ENCODE measurements at regions not wholly inside any gene's neighbourhood (a gene's known extent, or its start where the extent isn't known, plus 50 kb on each side); places are given as distances from the start of the nearest gene placed in this dataset.
"Not testable (repeated sequence)": the region's sequence is repeated elsewhere in the genome, so short reads cannot be mapped to it uniquely, and the experiment has no call there.

DNA sequence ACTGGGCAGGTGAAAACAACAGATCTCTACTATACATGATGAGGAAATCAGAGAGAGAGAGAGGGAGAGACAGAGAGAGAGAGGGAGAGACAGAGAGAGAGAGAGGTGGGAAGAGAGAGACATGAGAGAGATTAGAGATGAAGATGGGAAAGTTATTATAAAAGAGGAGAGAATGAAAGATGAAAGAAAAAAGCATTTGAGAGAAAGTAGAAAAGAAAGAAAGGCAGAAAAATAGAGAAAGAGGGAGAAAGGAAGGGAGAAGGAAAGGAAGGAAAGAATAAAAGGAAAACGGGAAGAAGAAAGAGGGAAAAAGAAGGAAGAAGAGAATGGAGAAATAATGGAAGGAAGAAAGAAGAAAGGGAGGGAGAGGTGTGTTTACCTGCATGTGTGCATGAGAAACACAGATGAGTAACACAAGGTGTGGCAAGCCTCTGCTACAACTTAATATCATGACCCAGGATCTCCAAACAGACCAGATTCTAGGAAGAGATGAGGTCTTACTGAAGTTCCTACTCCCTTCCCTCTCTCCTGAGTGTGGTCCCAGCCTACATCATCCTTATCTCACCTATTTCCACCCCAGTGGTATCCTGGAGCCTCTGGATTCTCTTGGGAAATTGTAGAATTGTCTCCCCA, 176.3 kb downstream of the C12orf75 start:
- Histone ChIP-seq H3K27me3 (replicated peaks; ENCODE audit: insufficient read depth) (no peaks in the 10 kb centered on the region), H3K36me3 (no peaks in the 10 kb centered on the region), H3K27ac (no peak overlapping the region), H3K9me3 (no peaks in the 10 kb centered on the region), H3K4me3 (no peak overlapping the region), H3K4me1 (replicated peaks) (no peaks in the 10 kb centered on the region)
- no peak for DNase-seq (ENCODE audit: low spot score)
- no peak for TF ChIP-seq POLR2AphosphoS5 (IDR thresholded peaks at IDR 0.05)
- WGBS = 67% methylated on average over 1 of the region's 1 CpG
- intact Hi-C loops (cut with DNase I) = no loop called here

DNA sequence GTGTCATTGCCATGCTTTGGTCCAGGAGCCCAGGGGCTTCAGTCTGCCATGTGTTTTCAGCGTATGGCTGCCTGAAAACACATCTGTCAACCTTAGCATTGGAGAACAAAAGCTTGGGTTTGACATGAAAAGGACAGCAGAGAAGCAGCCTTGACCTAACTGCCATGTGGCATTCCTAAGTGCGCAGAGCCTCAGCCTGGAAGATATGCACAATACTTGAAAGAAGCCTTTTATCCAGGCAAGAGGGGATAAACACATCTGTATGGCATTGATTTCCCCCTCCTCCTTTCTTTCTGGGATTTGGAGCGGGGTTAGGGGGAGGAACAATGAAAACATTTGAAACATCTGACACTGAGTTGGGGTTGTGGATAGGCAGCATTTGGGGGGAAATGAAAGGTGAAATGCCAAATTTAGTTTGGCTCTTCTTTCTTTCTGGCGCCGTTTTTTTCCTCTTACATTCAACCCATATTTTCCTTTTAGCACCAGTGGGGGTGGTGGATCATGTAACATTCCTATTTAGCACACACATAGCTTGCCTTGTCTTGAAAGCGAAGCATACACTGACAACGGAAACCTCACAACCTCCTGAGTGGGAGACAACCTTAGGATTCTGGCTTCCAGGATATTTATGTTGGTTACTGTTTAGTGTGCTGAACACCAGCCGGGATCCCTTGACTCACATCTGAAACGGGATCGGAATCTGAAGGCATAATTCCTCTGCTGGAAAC, 177.0 kb downstream of the C12orf75 start:
- no peak overlapping the region for H3K4me3 ChIP-seq
- no peaks in the 10 kb centered on the region for H3K4me1 ChIP-seq (replicated peaks)
- H3K9me3 ChIP-seq = no peaks in the 10 kb centered on the region
- no peak overlapping the region for H3K27ac ChIP-seq
- intact Hi-C loops (cut with DNase I) = no loop called here
- H3K27me3 ChIP-seq (replicated peaks; ENCODE audit: insufficient read depth) = no peaks in the 10 kb centered on the region
- TF ChIP-seq, protein P1, sequence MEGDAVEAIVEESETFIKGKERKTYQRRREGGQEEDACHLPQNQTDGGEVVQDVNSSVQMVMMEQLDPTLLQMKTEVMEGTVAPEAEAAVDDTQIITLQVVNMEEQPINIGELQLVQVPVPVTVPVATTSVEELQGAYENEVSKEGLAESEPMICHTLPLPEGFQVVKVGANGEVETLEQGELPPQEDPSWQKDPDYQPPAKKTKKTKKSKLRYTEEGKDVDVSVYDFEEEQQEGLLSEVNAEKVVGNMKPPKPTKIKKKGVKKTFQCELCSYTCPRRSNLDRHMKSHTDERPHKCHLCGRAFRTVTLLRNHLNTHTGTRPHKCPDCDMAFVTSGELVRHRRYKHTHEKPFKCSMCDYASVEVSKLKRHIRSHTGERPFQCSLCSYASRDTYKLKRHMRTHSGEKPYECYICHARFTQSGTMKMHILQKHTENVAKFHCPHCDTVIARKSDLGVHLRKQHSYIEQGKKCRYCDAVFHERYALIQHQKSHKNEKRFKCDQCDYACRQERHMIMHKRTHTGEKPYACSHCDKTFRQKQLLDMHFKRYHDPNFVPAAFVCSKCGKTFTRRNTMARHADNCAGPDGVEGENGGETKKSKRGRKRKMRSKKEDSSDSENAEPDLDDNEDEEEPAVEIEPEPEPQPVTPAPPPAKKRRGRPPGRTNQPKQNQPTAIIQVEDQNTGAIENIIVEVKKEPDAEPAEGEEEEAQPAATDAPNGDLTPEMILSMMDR (IDR thresholded peaks at IDR 0.05) = no peak
- no peak for TF ChIP-seq POLR2AphosphoS5 (IDR thresholded peaks at IDR 0.05)
- no peak for TF ChIP-seq POLR2A (IDR thresholded peaks at IDR 0.05)
- no peak for DNase-seq (ENCODE audit: low spot score)
- H3K36me3 ChIP-seq = no peaks in the 10 kb centered on the region
- WGBS = 78% methylated on average over 10 of the region's 10 CpGs

DNA sequence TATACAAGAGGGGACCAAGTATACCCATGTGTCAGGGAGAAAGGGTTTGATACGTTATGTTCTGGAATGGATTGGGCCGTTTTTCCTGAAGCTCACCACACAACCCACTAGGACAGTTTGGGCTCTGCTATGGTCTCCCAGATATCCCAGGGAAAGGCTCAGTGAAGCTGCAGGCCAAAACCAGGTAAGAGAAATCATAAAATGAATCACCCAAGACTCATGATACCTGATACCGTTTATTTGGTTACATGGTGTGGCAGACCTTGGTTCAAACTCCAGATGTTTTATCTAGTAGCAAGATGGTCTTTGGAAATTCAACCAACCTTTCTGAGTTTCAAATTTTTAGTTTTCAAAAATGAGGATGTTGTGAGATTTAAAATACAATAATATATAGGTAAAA, 177.6 kb downstream of the C12orf75 start:
- Histone ChIP-seq H3K4me1 (replicated peaks) (no peaks in the 10 kb centered on the region), H3K27ac (no peak overlapping the region), H3K4me3 (no peak overlapping the region), H3K27me3 (replicated peaks; ENCODE audit: insufficient read depth) (no peaks in the 10 kb centered on the region), H3K9me3 (no peaks in the 10 kb centered on the region), H3K36me3 (no peaks in the 10 kb centered on the region)
- TF ChIP-seq POLR2A (IDR thresholded peaks at IDR 0.05) (no peak), POLR2AphosphoS5 (IDR thresholded peaks at IDR 0.05) (no peak)
- TF ChIP-seq, protein P1 (IDR thresholded peaks at IDR 0.05) = no peak
- intact Hi-C loops (cut with DNase I) = no loop called here
- DNase-seq (ENCODE audit: low spot score) = no peak
- 89% methylated on average over 3 of the region's 3 CpGs for WGBS

DNA sequence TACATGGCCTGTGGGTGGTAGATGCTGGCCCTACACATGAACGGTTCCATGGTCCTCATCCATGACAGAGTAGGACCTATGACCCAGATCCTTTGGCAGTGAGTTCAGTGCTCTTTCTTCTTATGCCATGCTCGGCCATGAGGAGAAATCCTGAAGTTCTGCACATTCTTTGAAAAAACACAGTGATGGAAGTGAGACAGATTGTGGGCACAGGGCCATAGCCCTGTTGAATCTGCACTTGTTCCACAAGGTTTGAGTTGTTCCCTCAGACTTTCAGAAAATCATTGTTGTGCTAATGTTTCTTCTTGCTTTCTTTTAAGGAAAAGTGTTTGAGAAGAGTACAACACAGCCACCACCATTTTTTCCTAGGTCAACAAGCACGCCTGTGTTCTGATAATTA, 180.0 kb downstream of the C12orf75 start:
- TF ChIP-seq POLR2A (IDR thresholded peaks at IDR 0.05) = no peak
- Histone ChIP-seq H3K4me1 (replicated peaks) (no peaks in the 10 kb centered on the region), H3K36me3 (no peaks in the 10 kb centered on the region), H3K9me3 (no peaks in the 10 kb centered on the region), H3K4me3 (no peak overlapping the region), H3K27me3 (replicated peaks; ENCODE audit: insufficient read depth) (no peaks in the 10 kb centered on the region), H3K27ac (no peak overlapping the region)
- intact Hi-C loops (cut with DNase I) = no loop called here
- 96% methylated on average over 3 of the region's 3 CpGs for WGBS
- DNase-seq (ENCODE audit: low spot score) = no peak

DNA sequence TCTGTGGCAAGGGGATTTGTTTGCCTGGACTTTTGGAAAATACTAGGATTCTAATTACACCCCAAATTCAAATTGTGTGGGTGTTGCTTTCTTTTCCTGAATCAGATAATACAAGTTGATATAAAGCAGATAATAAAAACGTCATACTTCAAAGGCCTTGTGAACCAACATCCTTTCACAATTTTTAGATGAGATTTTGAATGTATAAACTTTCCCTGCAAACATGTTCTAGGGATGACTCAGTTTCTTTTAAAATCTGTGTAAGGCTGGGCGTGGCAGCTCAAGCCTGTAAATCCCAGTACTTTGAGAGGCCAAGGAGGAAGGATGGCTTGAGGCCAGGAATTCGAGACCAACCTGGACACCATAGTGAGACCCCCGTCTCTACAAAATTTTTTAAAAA, 182.4 kb downstream of the C12orf75 start:
- H3K27me3 ChIP-seq (replicated peaks; ENCODE audit: insufficient read depth); DNase-seq (ENCODE audit: low spot score); H3K4me3 ChIP-seq; H3K4me1 ChIP-seq (replicated peaks); H3K9me3 ChIP-seq; intact Hi-C loops (cut with DNase I); H3K36me3 ChIP-seq; H3K27ac ChIP-seq: not testable (repeated sequence)
- 60% methylated on average over 4 of the region's 4 CpGs for WGBS

DNA sequence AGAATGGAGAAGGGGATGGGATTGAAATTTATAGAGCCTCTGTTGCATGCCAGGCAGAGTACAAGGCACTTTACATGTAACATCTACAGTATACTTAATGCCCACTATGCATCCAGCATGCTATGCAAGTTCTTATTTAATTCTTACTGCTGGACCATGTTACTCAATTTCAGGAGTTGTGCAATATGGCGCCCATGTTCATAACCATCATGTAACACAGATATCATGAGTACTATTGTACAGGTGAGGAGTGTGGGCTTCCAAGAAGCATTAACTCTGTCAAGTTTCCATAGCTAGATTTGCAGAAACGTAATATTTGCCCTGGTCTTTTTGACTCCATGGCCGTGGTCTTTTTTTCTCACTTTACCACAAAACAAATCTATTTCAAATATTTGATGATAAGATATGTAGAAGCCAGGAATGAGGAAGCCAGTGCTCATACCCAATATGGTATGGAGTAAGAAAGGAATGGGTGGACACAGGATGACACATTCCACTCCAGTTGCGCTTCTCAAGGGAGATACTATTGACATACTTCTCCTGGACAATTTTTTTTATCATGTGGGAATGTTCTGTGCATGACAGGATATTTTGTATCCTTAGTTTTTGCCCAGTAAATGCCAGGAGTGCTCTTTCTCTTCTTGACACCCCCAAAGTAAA, 191.8 kb downstream of the C12orf75 start:
- no peaks in the 10 kb centered on the region for H3K9me3 ChIP-seq
- H3K27me3 ChIP-seq (replicated peaks; ENCODE audit: insufficient read depth) = no peaks in the 10 kb centered on the region
- H3K27ac ChIP-seq = no peak overlapping the region
- H3K4me1 ChIP-seq (replicated peaks) = no peaks in the 10 kb centered on the region
- DNase-seq (ENCODE audit: low spot score) = no peak
- no peaks in the 10 kb centered on the region for H3K36me3 ChIP-seq
- no peak overlapping the region for H3K4me3 ChIP-seq
- intact Hi-C loops (cut with DNase I) = no loop called here
- TF ChIP-seq, protein P1 (IDR thresholded peaks at IDR 0.05) = no peak
- TF ChIP-seq POLR2AphosphoS5 (IDR thresholded peaks at IDR 0.05) (no peak), POLR2A (IDR thresholded peaks at IDR 0.05) (no peak)
- 88% methylated on average over 4 of the region's 4 CpGs for WGBS
